ENCODE measurements at regions not wholly inside any gene's neighbourhood (a gene's known extent, or its start where the extent isn't known, plus 50 kb on each side); places are given as distances from the start of the nearest gene placed in this dataset.

- peak; percentile 60; the same call in 1 of the 2 replicates for TF ChIP-seq ATF3 (CRISPR knock-in tag; IDR thresholded peaks at IDR 0.05)
- TF ChIP-seq, protein P1, sequence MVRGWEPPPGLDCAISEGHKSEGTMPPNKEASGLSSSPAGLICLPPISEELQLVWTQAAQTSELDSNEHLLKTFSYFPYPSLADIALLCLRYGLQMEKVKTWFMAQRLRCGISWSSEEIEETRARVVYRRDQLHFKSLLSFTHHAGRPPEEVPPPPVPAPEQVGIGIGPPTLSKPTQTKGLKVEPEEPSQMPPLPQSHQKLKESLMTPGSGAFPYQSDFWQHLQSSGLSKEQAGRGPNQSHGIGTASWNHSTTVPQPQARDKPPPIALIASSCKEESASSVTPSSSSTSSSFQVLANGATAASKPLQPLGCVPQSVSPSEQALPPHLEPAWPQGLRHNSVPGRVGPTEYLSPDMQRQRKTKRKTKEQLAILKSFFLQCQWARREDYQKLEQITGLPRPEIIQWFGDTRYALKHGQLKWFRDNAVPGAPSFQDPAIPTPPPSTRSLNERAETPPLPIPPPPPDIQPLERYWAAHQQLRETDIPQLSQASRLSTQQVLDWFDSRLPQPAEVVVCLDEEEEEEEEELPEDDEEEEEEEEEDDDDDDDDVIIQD (CRISPR knock-in tag; IDR thresholded peaks at IDR 0.05; ENCODE audit: low read depth): 0 out of 2 replicates have a peak, but pooled peaks have one; percentile 21
- 0 out of 2 replicates have a peak, but pooled peaks have one; percentile 40 for TF ChIP-seq TARDBP (CRISPR knock-in tag; IDR thresholded peaks at IDR 0.05)
- TF ChIP-seq TCF7 (IDR thresholded peaks at IDR 0.05; ENCODE audit: low read depth): peak; percentile 19; the same call in 1 of the 2 replicates
- TF ChIP-seq EP300 (IDR thresholded peaks at IDR 0.05; ENCODE audit: low read depth in 2 of 2, low read length in 2 of 2): 0 out of 4 replicates have a peak, but pooled peaks of 1 of the 2 experiments have one; percentile 39
- TF ChIP-seq EP300 (CRISPR knock-in tag; IDR thresholded peaks at IDR 0.05; ENCODE audit: borderline replicate concordance): peak; percentile 64
- TF ChIP-seq GLI4 (CRISPR knock-in tag; IDR thresholded peaks at IDR 0.05; ENCODE audit: borderline replicate concordance): 0 out of 2 replicates have a peak, but pooled peaks have one; percentile 43
- peak; percentile 68 for TF ChIP-seq ZFX (CRISPR knock-in tag; IDR thresholded peaks at IDR 0.05; ENCODE audit: low read depth)
- TF ChIP-seq, protein P2, sequence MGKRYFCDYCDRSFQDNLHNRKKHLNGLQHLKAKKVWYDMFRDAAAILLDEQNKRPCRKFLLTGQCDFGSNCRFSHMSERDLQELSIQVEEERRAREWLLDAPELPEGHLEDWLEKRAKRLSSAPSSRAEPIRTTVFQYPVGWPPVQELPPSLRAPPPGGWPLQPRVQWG (CRISPR knock-in tag; IDR thresholded peaks at IDR 0.05; ENCODE audit: borderline replicate concordance, low read depth): 0 out of 2 replicates have a peak, but pooled peaks have one; percentile 43
- TF ChIP-seq ZNF121 (CRISPR knock-in tag; IDR thresholded peaks at IDR 0.05): peak; percentile 49; the same call in 1 of the 2 replicates
- TF ChIP-seq HDAC1 (CRISPR knock-in tag; IDR thresholded peaks at IDR 0.05): peak; percentile 44; the same call in 1 of the 2 replicates
- TF ChIP-seq MTA1 (CRISPR knock-in tag; IDR thresholded peaks at IDR 0.05; ENCODE audit: borderline replicate concordance): peak; percentile 34; the same call in 1 of the 2 replicates
- TF ChIP-seq BORCS8-MEF2B (CRISPR knock-in tag; IDR thresholded peaks at IDR 0.05): 0 out of 2 replicates have a peak, but pooled peaks have one; percentile 7
- TF ChIP-seq, protein P3, sequence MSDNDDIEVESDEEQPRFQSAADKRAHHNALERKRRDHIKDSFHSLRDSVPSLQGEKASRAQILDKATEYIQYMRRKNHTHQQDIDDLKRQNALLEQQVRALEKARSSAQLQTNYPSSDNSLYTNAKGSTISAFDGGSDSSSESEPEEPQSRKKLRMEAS (IDR thresholded peaks at IDR 0.05): peak; percentile 11; the same call in 1 of the 2 replicates
- TF ChIP-seq FOXA3 (CRISPR knock-in tag; IDR thresholded peaks at IDR 0.05): 0 out of 2 replicates have a peak, but pooled peaks have one; percentile 11
- TF ChIP-seq MAFG (CRISPR knock-in tag; IDR thresholded peaks at IDR 0.05): peak; percentile 94
- TF ChIP-seq THAP11 (CRISPR knock-in tag; IDR thresholded peaks at IDR 0.05): peak; percentile 15; the same call in 1 of the 2 replicates
- TF ChIP-seq ZMYM2 (CRISPR knock-in tag; IDR thresholded peaks at IDR 0.05): 0 out of 2 replicates have a peak, but pooled peaks have one; percentile 35
- TF ChIP-seq ZNF441 (CRISPR knock-in tag; IDR thresholded peaks at IDR 0.05; ENCODE audit: borderline replicate concordance): peak; percentile 38; the same call in 1 of the 2 replicates
- TF ChIP-seq, protein P4, sequence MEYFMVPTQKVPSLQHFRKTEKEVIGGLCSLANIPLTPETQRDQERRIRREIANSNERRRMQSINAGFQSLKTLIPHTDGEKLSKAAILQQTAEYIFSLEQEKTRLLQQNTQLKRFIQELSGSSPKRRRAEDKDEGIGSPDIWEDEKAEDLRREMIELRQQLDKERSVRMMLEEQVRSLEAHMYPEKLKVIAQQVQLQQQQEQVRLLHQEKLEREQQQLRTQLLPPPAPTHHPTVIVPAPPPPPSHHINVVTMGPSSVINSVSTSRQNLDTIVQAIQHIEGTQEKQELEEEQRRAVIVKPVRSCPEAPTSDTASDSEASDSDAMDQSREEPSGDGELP (IDR thresholded peaks at IDR 0.05; ENCODE audit: borderline replicate concordance, low read depth): peak; percentile 74; the same call in 1 of the 2 replicates
- TF ChIP-seq SKI (IDR thresholded peaks at IDR 0.05; ENCODE audit: partially characterized antibody): peak; percentile 32
- TF ChIP-seq HNRNPL (IDR thresholded peaks at IDR 0.05; ENCODE audit: low read depth, low read length): peak; percentile 48; the same call in 1 of the 2 replicates
- 0 out of 2 replicates have a peak, but pooled peaks have one; percentile 35 for TF ChIP-seq ZNF746 (CRISPR knock-in tag; IDR thresholded peaks at IDR 0.05)
- TF ChIP-seq SAP130 (CRISPR knock-in tag; IDR thresholded peaks at IDR 0.05; ENCODE audit: low read depth): peak; percentile 85
- TF ChIP-seq ZNF766 (CRISPR knock-in tag; IDR thresholded peaks at IDR 0.05; ENCODE audit: borderline replicate concordance): peak; percentile 74; the same call in 1 of the 2 replicates
- TF ChIP-seq MAFF (IDR thresholded peaks at IDR 0.05; ENCODE audit: low read depth, low read length): peak; percentile 62
- TF ChIP-seq NFE2 (CRISPR knock-in tag; IDR thresholded peaks at IDR 0.05): peak; percentile 82
Measured at GRCh38 chr16:29604631-29605549, 58.2 kb upstream of the SPN start (continued).

Measured in HepG2 (cell line).